T-cell (primary cell): ENCODE measurements at regions not wholly inside any gene's neighbourhood (a gene's known extent, or its start where the extent isn't known, plus 50 kb on each side); places are given as distances from the start of the nearest gene placed in this dataset.
"Not testable (repeated sequence)": the region's sequence is repeated elsewhere in the genome, so short reads cannot be mapped to it uniquely, and the experiment has no call there.

ENCODE experiments used
- ATAC-seq, 4 experiments: fragments of 200-7000 bp in 3 of 4; fragments of 150-1000 bp in 1 of 4; cut with Tn5 transposase; replicated peaks in 1 of 4; 1 replicate in 3 of 4; 2 replicates in 1 of 4; pipeline ENCODE4 v1.10.0; 2021; ENCODE audit warnings: moderate library complexity in 3 of 4, mild to moderate bottlenecking in 2 of 4, moderate number of reproducible peaks in 1 of 4
- CTCF ChIA-PET, 2 donors: fragments of 300-600 bp; sonication (Branson Sonifier 250); formaldehyde crosslinking; loops; one replicate each; lab custom pipeline; 2022; ENCODE audit warnings: antibody characterized with exemption in 2 of 2; lab: Charles Lee
- POLR2A ChIA-PET, 2 donors: fragments of 300-600 bp; sonication (Branson Sonifier 250); formaldehyde crosslinking; loops; one replicate each; lab custom pipeline; 2022; ENCODE audit warnings: antibody characterized with exemption in 2 of 2; lab: Charles Lee
- DNase-seq, 35 experiments: peaks; one replicate each; pipeline versions ENCODE4 v3.0.0 to v3.0.0-alpha.2; 2013 to 2023
- H3K27ac ChIP-seq: one replicate; pipeline ENCODE4 v1.5.1; 2013; ENCODE audit warnings: low read length
- H3K27me3 ChIP-seq, 2 experiments: replicated peaks in 1 of 2; 1 replicate in 1 of 2; 2 replicates in 1 of 2; pipeline versions ENCODE4 v1.6.1 to v1.7.0; 2013; ENCODE audit warnings: low read length in 1 of 2, mixed read lengths in 1 of 2; ENCODE audit not compliant: control insufficient read depth in 2 of 2, insufficient read depth in 2 of 2; ENCODE audit errors: extremely low read depth in 1 of 2
- H3K36me3 ChIP-seq, 2 donors: 1 replicate in 1 of 2; 2 replicates in 1 of 2; pipeline versions ENCODE4 v1.6.1 to v1.7.0; 2013; ENCODE audit warnings: low read length in 1 of 2; ENCODE audit not compliant: control insufficient read depth in 2 of 2, insufficient read depth in 1 of 2; ENCODE audit errors: extremely low read depth in 1 of 2
- H3K4me1 ChIP-seq, 2 experiments: 1 replicate in 1 of 2; 2 replicates in 1 of 2; pipeline versions ENCODE4 v1.6.1 to v1.7.0; 2013; ENCODE audit warnings: low read length in 2 of 2, mixed read lengths in 1 of 2; ENCODE audit not compliant: insufficient read depth in 2 of 2, control insufficient read depth in 1 of 2; ENCODE audit errors: extremely low read depth in 1 of 2
- H3K4me3 ChIP-seq, 2 donors: 1 replicate in 1 of 2; 2 replicates in 1 of 2; pipeline versions ENCODE4 v1.5.1 to v1.7.0; 2013; ENCODE audit warnings: mild to moderate bottlenecking in 2 of 2, low read length in 1 of 2, moderate library complexity in 1 of 2; ENCODE audit not compliant: control insufficient read depth in 1 of 2; ENCODE audit errors: extremely low read depth in 1 of 2
- H3K9me3 ChIP-seq: 2 replicates; pipeline ENCODE4 v1.7.0; 2013
- H3K27ac Mint-ChIP-seq, 2 donors: one replicate each; pipeline ENCODE4 v1.8.0; 2020 to 2021; ENCODE audit warnings: mild to moderate bottlenecking in 2 of 2, mixed read lengths in 2 of 2
- H3K27me3 Mint-ChIP-seq, 2 donors: one replicate each; pipeline ENCODE4 v1.8.0; 2021 to 2022; ENCODE audit warnings: mixed read lengths in 2 of 2
- H3K36me3 Mint-ChIP-seq: one replicate; pipeline ENCODE4 v1.8.0; 2021; ENCODE audit warnings: mixed read lengths
- H3K4me1 Mint-ChIP-seq, 3 donors: one replicate each; pipeline ENCODE4 v1.8.0; 2020 to 2022; ENCODE audit warnings: mixed read lengths in 3 of 3, mild to moderate bottlenecking in 1 of 3
- H3K4me3 Mint-ChIP-seq, 3 donors: one replicate each; pipeline ENCODE4 v1.8.0; 2020 to 2022; ENCODE audit warnings: mild to moderate bottlenecking in 3 of 3, mixed read lengths in 3 of 3, moderate library complexity in 3 of 3
- H3K9me3 Mint-ChIP-seq, 3 donors: one replicate each; pipeline ENCODE4 v1.8.0; 2020 to 2022; ENCODE audit warnings: mixed read lengths in 3 of 3
- WGBS: methylation state at CpG from one replicate; pipeline ENCODE4 v1.1.5; 2013; ENCODE audit warnings: missing lambda C conversion rate; ENCODE audit not compliant: insufficient coverage; 5-methylcytosine and 5-hydroxymethylcytosine counted together

GRCh38 chr3:20458994-20459716, 273.1 kb upstream of the SGO1 start:
- H3K27me3 Mint-ChIP-seq: no peaks in the 10 kb centered on the region
- H3K9me3 Mint-ChIP-seq: peaks cover 19 to 40% (median 28%) of the 10 kb centered on the region in 3 donors
- Histone ChIP-seq H3K9me3 (no peaks in the 10 kb centered on the region), H3K4me3 (no peak overlapping the region), H3K36me3 (no peaks in the 10 kb centered on the region), H3K27ac (no peak overlapping the region), H3K27me3 (no peaks in the 10 kb centered on the region), H3K4me1 (no peaks in the 10 kb centered on the region)
- H3K4me1 Mint-ChIP-seq: no peaks in the 10 kb centered on the region
- H3K36me3 Mint-ChIP-seq: peaks cover 4% of the 10 kb centered on the region
- POLR2A ChIA-PET: no interaction called here
- WGBS: no CpG with 5 or more reads among the region's 4 CpGs
- no peak for DNase-seq
- CTCF ChIA-PET: no interaction called here
- no peak overlapping the region for H3K27ac Mint-ChIP-seq
- no peak for ATAC-seq
- H3K4me3 Mint-ChIP-seq: no peak overlapping the region

GRCh38 chr3:20456511-20456910, 270.5 kb upstream of the SGO1 start:
- H3K4me1 Mint-ChIP-seq: no peaks in the 10 kb centered on the region
- H3K36me3 Mint-ChIP-seq: peaks cover 4% of the 10 kb centered on the region
- no peak for ATAC-seq
- Histone ChIP-seq H3K9me3 (no peaks in the 10 kb centered on the region), H3K4me1 (no peaks in the 10 kb centered on the region), H3K4me3 (no peak overlapping the region), H3K27me3 (no peaks in the 10 kb centered on the region), H3K36me3 (no peaks in the 10 kb centered on the region), H3K27ac (no peak overlapping the region)
- H3K27ac Mint-ChIP-seq: no peak overlapping the region
- no CpG with 5 or more reads among the region's 1 CpG for WGBS
- POLR2A ChIA-PET: no interaction called here
- no peak for DNase-seq
- H3K27me3 Mint-ChIP-seq: no peaks in the 10 kb centered on the region
- CTCF ChIA-PET: interaction anchor here in 1 of 2 donors (0.6 kb wide), 1 partner anchor 282 kb away, joined by 3 read pairs; no protein-coding TSS in a partner anchor
- peaks cover 16 to 37% (median 28%) of the 10 kb centered on the region in 3 donors for H3K9me3 Mint-ChIP-seq
- H3K4me3 Mint-ChIP-seq: no peak overlapping the region

GRCh38 chr3:20451170-20451569, 265.2 kb upstream of the SGO1 start:
- Histone ChIP-seq H3K36me3 (no peaks in the 10 kb centered on the region), H3K9me3 (no peaks in the 10 kb centered on the region), H3K27ac (no peak overlapping the region), H3K27me3 (no peaks in the 10 kb centered on the region), H3K4me3 (no peak overlapping the region), H3K4me1 (no peaks in the 10 kb centered on the region)
- Mint-ChIP-seq H3K4me1 (no peaks in the 10 kb centered on the region), H3K36me3 (peaks cover 2% of the 10 kb centered on the region), H3K27me3 (no peaks in the 10 kb centered on the region), H3K27ac (no peak overlapping the region), H3K4me3 (no peak overlapping the region), H3K9me3 (peaks cover 4 to 16% (median 14%) of the 10 kb centered on the region in 3 donors)
- 83% methylated on average over 1 of the region's 1 CpG for WGBS
- no peak for ATAC-seq
- ChIA-PET CTCF (no interaction called here), POLR2A (no interaction called here)
- DNase-seq: no peak

DNA sequence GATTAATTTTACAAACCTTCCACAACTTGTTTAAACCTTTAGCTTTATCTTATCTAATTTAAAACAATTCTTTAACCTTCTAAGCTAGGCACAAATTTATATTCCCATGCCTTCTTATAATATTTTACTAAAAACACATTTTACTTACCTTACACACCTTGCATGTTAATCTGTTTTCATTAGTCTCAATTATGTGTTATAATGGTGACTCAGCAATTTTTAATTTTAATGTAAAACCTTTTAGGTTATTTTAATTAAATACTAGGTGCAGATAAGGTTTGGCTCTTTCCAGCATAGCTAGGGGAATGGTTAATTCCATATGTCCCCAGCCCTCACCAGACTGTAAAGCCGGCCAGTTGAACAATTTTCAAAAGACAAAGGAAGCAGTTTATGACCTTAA, 264.6 kb upstream of the SGO1 start:
- DNase-seq (no peak), ATAC-seq (no peak)
- Mint-ChIP-seq H3K9me3 (peaks cover 4 to 15% (median 14%) of the 10 kb centered on the region in 3 donors), H3K4me1 (no peaks in the 10 kb centered on the region), H3K36me3 (no peaks in the 10 kb centered on the region), H3K4me3 (no peak overlapping the region), H3K27ac (no peak overlapping the region), H3K27me3 (no peaks in the 10 kb centered on the region)
- Histone ChIP-seq H3K9me3 (no peaks in the 10 kb centered on the region), H3K27me3 (no peaks in the 10 kb centered on the region), H3K27ac (no peak overlapping the region), H3K4me3 (no peak overlapping the region), H3K4me1 (no peaks in the 10 kb centered on the region), H3K36me3 (no peaks in the 10 kb centered on the region)
- ChIA-PET POLR2A (no interaction called here), CTCF (no interaction called here)
- no CpG with 5 or more reads among the region's 1 CpG for WGBS

DNA sequence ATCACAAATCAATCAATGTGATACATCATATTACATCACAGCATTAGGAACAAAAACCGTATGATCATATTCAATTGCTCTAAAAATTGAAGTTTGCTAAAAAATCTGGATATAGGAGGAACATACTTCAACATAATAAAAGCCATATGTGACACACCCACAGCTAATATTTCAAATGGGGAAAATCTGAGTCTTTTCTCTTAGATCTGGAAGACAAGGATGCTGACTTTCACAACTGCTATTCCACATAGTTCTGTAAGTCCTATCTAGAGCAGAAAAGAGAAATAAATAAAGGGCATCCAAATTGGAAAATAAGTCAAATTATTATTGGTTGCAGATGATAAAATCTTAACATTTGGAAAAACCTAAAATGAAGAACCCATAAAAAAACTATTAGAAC, 256.8 kb upstream of the SGO1 start:
- POLR2A ChIA-PET: no interaction called here
- Mint-ChIP-seq H3K27me3 (no peaks in the 10 kb centered on the region), H3K4me1 (no peaks in the 10 kb centered on the region), H3K9me3 (peaks cover 8 to 17% (median 8%) of the 10 kb centered on the region in 3 donors), H3K27ac (no peak overlapping the region), H3K4me3 (no peak overlapping the region), H3K36me3 (peaks cover 4% of the 10 kb centered on the region)
- ATAC-seq: no peak
- no CpG with 5 or more reads among the region's 1 CpG for WGBS
- Histone ChIP-seq H3K27me3 (no peaks in the 10 kb centered on the region), H3K4me1 (no peaks in the 10 kb centered on the region), H3K27ac (no peak overlapping the region), H3K4me3 (no peak overlapping the region), H3K36me3 (no peaks in the 10 kb centered on the region), H3K9me3 (no peaks in the 10 kb centered on the region)
- CTCF ChIA-PET: no interaction called here
- DNase-seq: no peak

- H3K27me3 ChIP-seq, H3K27ac Mint-ChIP-seq, POLR2A ChIA-PET, H3K36me3 Mint-ChIP-seq, H3K27ac ChIP-seq, H3K4me3 Mint-ChIP-seq, H3K9me3 ChIP-seq, H3K4me1 Mint-ChIP-seq, H3K4me3 ChIP-seq, DNase-seq, CTCF ChIA-PET, H3K4me1 ChIP-seq, H3K27me3 Mint-ChIP-seq, ATAC-seq, H3K36me3 ChIP-seq: not testable (repeated sequence)
- H3K9me3 Mint-ChIP-seq: peaks cover 15 to 33% (median 18%) of the 10 kb centered on the region in 3 donors
- no CpG with 5 or more reads among the region's 2 CpGs for WGBS
Observed at GRCh38 chr3:20427268-20427667, 241.3 kb upstream of the SGO1 start.
